HepG2 (cell line): ENCODE measurements at regions not wholly inside any gene's neighbourhood (a gene's known extent, or its start where the extent isn't known, plus 50 kb on each side); places are given as distances from the start of the nearest gene placed in this dataset.

ENCODE experiments used
- ATAC-seq: fragments of 200-7000 bp; cut with Tn5 transposase; 3 replicates; pipeline ENCODE4 v1.9.1; 2020; ENCODE audit warnings: mild to moderate bottlenecking, moderate library complexity
- BruUV-seq: library from RNA; stranded (reverse); fragments of 400-500 nt; replicated peaks from 2 replicates; lab custom pipeline; 2021; lab: Mats Ljungman, UMichigan
- CTCF ChIA-PET: fragments of 300-600 bp; formaldehyde crosslinking; extraction: SDS; loops from one replicate; lab custom pipeline; 2021; ENCODE audit warnings: low total read pairs, inconsistent platforms, low intra/inter-chr PET ratio; lab: Yijun Ruan, JAX
- POLR2A ChIA-PET: fragments of 350-600 bp; sonication (Branson Sonifier 250); formaldehyde crosslinking; loops from one replicate; lab custom pipeline; 2020; ENCODE audit warnings: antibody characterized with exemption, inconsistent platforms; lab: Yijun Ruan, JAX
- DNase-seq: peaks from one replicate; pipeline ENCODE4 v3.0.0-alpha.2; 2015; ENCODE audit warnings: low spot score
- FAIRE-seq: peaks from 3 replicates; lab custom pipeline; 2011; peaks lifted over from hg19 to GRCh38; lab: Jason Lieb, UNC
- H2AFZ ChIP-seq: one replicate; pipeline ENCODE4 v1.6.1; 2011; ENCODE audit warnings: low read length, inconsistent platforms
- H3K27ac ChIP-seq: fragments of 300-600 bp; 3 replicates; pipeline ENCODE4 v1.8.0; 2011; ENCODE audit warnings: mixed run types, mild to moderate bottlenecking, mixed read lengths, low read length, inconsistent platforms; ENCODE audit not compliant: insufficient read depth; ENCODE audit errors: extremely low read length
- H3K27me3 ChIP-seq, 2 experiments: fragments of 200-600 bp in 1 of 2; 2 replicates in 1 of 2; 3 replicates in 1 of 2; pipeline versions ENCODE4 v1.6.0 to v1.8.0; 2011; ENCODE audit warnings: low read length in 2 of 2, mild to moderate bottlenecking in 2 of 2, moderate library complexity in 2 of 2, inconsistent platforms in 1 of 2; ENCODE audit not compliant: insufficient read depth in 2 of 2, control insufficient read depth in 1 of 2
- H3K36me3 ChIP-seq, 2 experiments: fragments of 200-600 bp in 1 of 2; replicated peaks in 1 of 2; 2 replicates in 1 of 2; 3 replicates in 1 of 2; pipeline versions ENCODE4 v1.5.1 to v1.8.0; 2011; ENCODE audit warnings: low read length in 2 of 2, inconsistent platforms in 1 of 2; ENCODE audit not compliant: insufficient read depth in 2 of 2, control insufficient read depth in 1 of 2
- H3K4me1 ChIP-seq: 2 replicates; pipeline ENCODE4 v1.5.1; 2012; ENCODE audit warnings: low read length, inconsistent platforms; ENCODE audit not compliant: insufficient read depth
- H3K4me2 ChIP-seq: 2 replicates; pipeline ENCODE4 v1.6.0; 2011; ENCODE audit warnings: low read depth, low read length, inconsistent platforms
- H3K4me3 ChIP-seq, 3 experiments: fragments of 200-600 bp in 1 of 3; sonication (generic), shearing (Covaris generic) in 1 of 3; replicated peaks in 1 of 3; 2 replicates each; pipeline ENCODE4 v1.5.1; 2011 to 2016; ENCODE audit warnings: low read length in 3 of 3, inconsistent platforms in 2 of 3, low read depth in 2 of 3, mild to moderate bottlenecking in 2 of 3, control low read depth in 1 of 3, mixed read lengths in 1 of 3; ENCODE audit not compliant: insufficient read depth in 1 of 3
- H3K79me2 ChIP-seq: one replicate; pipeline ENCODE4 v1.6.1; 2011; ENCODE audit warnings: low read length, inconsistent platforms; ENCODE audit not compliant: insufficient read depth
- H3K9ac ChIP-seq: 2 replicates; pipeline ENCODE4 v1.6.0; 2011; ENCODE audit warnings: mild to moderate bottlenecking, low read depth, low read length, inconsistent platforms; ENCODE audit not compliant: insufficient read depth
- H3K9me3 ChIP-seq: 2 replicates; pipeline ENCODE4 v1.5.1; 2012; ENCODE audit warnings: mild to moderate bottlenecking, low read length
- H4K20me1 ChIP-seq: 2 replicates; pipeline ENCODE4 v1.6.0; 2011; ENCODE audit warnings: inconsistent platforms, mild to moderate bottlenecking, low read length, moderate library complexity; ENCODE audit not compliant: insufficient read depth
- ATF7-NPFF ChIP-seq: sonication (generic); formaldehyde crosslinking; IDR thresholded peaks from 2 replicates; pipeline ENCODE4 v1.8.1; 2023; ENCODE audit warnings: mild to moderate bottlenecking, low read depth, missing genetic modification reagents, moderate library complexity
- BRD4 ChIP-seq: sonication (generic); formaldehyde crosslinking; IDR thresholded peaks from 2 replicates; pipeline ENCODE4 v1.4.0; 2020; ENCODE audit warnings: missing genetic modification reagents
- CBX2 ChIP-seq, 2 experiments: fragments of 200-600 bp in 1 of 2; sonication (generic); formaldehyde crosslinking in 1 of 2; IDR thresholded peaks; 2 replicates each; pipeline versions ENCODE4 v1.7.0 to v1.8.1; 2018 to 2022; ENCODE audit warnings: low read depth in 2 of 2, low read length in 1 of 2, mild to moderate bottlenecking in 1 of 2, missing genetic modification reagents in 1 of 2
- CCAR2 ChIP-seq: fragments of 200-400 bp; formaldehyde crosslinking; optimal IDR thresholded peaks from 2 replicates; pipeline ENCODE3; 2018; ENCODE audit warnings: low read depth, mild to moderate bottlenecking, low read length, moderate library complexity
- IKZF1 ChIP-seq: fragments of 450-650 bp; IDR thresholded peaks from 2 replicates; pipeline ENCODE4 v1.7.1; 2016
- LRRFIP1 ChIP-seq: sonication (generic); formaldehyde crosslinking; conservative IDR thresholded peaks from 2 replicates; pipeline ENCODE4 v1.4.0; 2020; ENCODE audit warnings: missing genetic modification reagents
- RAD51 ChIP-seq: fragments of 450-650 bp; IDR thresholded peaks from 2 replicates; pipeline ENCODE4 v1.6.1; 2016; ENCODE audit warnings: borderline replicate concordance
- SNAPC2 ChIP-seq: sonication (generic); formaldehyde crosslinking; IDR thresholded peaks from 2 replicates; pipeline ENCODE4 v1.8.1; 2022; ENCODE audit warnings: mild to moderate bottlenecking, missing genetic modification reagents
- TBL1XR1 ChIP-seq: fragments of 150-350 bp; IDR thresholded peaks from 2 replicates; pipeline ENCODE4 v1.6.1; 2014; ENCODE audit warnings: borderline replicate concordance, low read length; ENCODE audit not compliant: partially characterized antibody
- U2AF1 ChIP-seq: fragments of 200-400 bp; formaldehyde crosslinking; optimal IDR thresholded peaks from 2 replicates; pipeline ENCODE3; 2017; ENCODE audit warnings: mild to moderate bottlenecking, low read depth, low read length
- YY1 ChIP-seq: IDR thresholded peaks from 2 replicates; pipeline ENCODE4 v1.6.1; 2011; ENCODE audit warnings: low read length, low read depth, moderate library complexity, mild to moderate bottlenecking; ENCODE audit not compliant: insufficient read depth, insufficient replicate concordance
- ZFP82 ChIP-seq: sonication (generic); formaldehyde crosslinking; IDR thresholded peaks from 2 replicates; pipeline ENCODE4 v1.5.1; 2020; ENCODE audit warnings: mild to moderate bottlenecking, missing genetic modification reagents, borderline replicate concordance
- ZNF17 ChIP-seq: sonication (generic); formaldehyde crosslinking; IDR thresholded peaks from 2 replicates; pipeline ENCODE4 v1.5.0; 2020; ENCODE audit warnings: mild to moderate bottlenecking, missing genetic modification reagents
- ZNF205 ChIP-seq: IDR thresholded peaks from 2 replicates; pipeline ENCODE4 v1.6.1; 2018; ENCODE audit warnings: missing biosample characterization, missing genetic modification reagents
- ZNF260 ChIP-seq: sonication (generic); formaldehyde crosslinking; IDR thresholded peaks from 2 replicates; pipeline ENCODE4 v1.4.0; 2020; ENCODE audit warnings: missing genetic modification reagents, low read depth, mild to moderate bottlenecking, borderline replicate concordance
- ZNF280D ChIP-seq: sonication (generic); formaldehyde crosslinking; IDR thresholded peaks from 2 replicates; pipeline ENCODE4 v1.5.1; 2020; ENCODE audit warnings: mild to moderate bottlenecking, missing genetic modification reagents
- ZNF691 ChIP-seq: sonication (generic); formaldehyde crosslinking; IDR thresholded peaks from 2 replicates; pipeline ENCODE4 v1.4.0; 2020; ENCODE audit warnings: missing genetic modification reagents, low read depth, mild to moderate bottlenecking, borderline replicate concordance
- ZNF773 ChIP-seq: sonication (generic); formaldehyde crosslinking; IDR thresholded peaks from 2 replicates; pipeline ENCODE4 v1.4.0; 2020; ENCODE audit warnings: missing genetic modification reagents, borderline replicate concordance
- WGBS: methylation state at CpG from one replicate; pipeline ENCODE4 v1.1.6; 2017; ENCODE audit warnings: low lambda C conversion rate; 5-methylcytosine and 5-hydroxymethylcytosine counted together
- in situ Hi-C: cut with HindIII; loops from 2 replicates; pipeline ENCODE4 v1.10.0; 2017; ENCODE audit warnings: low pct_unique_long_range_greater_than_20kb; ENCODE audit not compliant: extremely low pct_ligation_motif_present
- intact Hi-C: fragments of 100-400 bp; cut with micrococcal nuclease; formaldehyde crosslinking; loops from one replicate; pipeline ENCODE4 v1.10.0; 2022; ENCODE audit not compliant: unreplicated experiment

GRCh38 chr19:23505738-23506137, 110.5 kb upstream of the ZNF91 start:
- no peaks in the 10 kb centered on the region for H4K20me1 ChIP-seq
- H2AFZ ChIP-seq, result no peak overlapping the region
- H3K79me2 ChIP-seq, result no peaks in the 10 kb centered on the region
- no peak overlapping the region for H3K27ac ChIP-seq
- TF ChIP-seq U2AF1 (no peak), ZNF691 (CRISPR knock-in tag) (no peak), ZNF280D (CRISPR knock-in tag) (no peak), RAD51 (no peak), CCAR2 (no peak), IKZF1 (no peak), ATF7-NPFF (CRISPR knock-in tag) (no peak), ZFP82 (CRISPR knock-in tag) (no peak), ZNF205 (no peak), ZNF260 (CRISPR knock-in tag) (no peak), ZNF17 (CRISPR knock-in tag) (no peak), YY1 (no peak), ZNF773 (CRISPR knock-in tag) (no peak), TBL1XR1 (no peak), CBX2 (IDR thresholded peaks at IDR 0.05; ENCODE audit: low read depth, low read length) (no peak), CBX2 (CRISPR knock-in tag; IDR thresholded peaks at IDR 0.05; ENCODE audit: low read depth) (no peak), SNAPC2 (no peak), LRRFIP1 (CRISPR knock-in tag) (no peak), BRD4 (no peak)
- POLR2A ChIA-PET, result no interaction called here
- BruUV-seq, result no TSS peak
- H3K4me1 ChIP-seq, result no peaks in the 10 kb centered on the region
- H3K27me3 ChIP-seq, result no peaks in the 10 kb centered on the region
- ATAC-seq (no peak), DNase-seq (no peak), FAIRE-seq (no peak)
- CTCF ChIA-PET, result no interaction called here
- no peak overlapping the region for H3K4me2 ChIP-seq
- intact Hi-C loops, result no loop called here
- H3K36me3 ChIP-seq, result no peaks in the 10 kb centered on the region
- in situ Hi-C loops, result no loop called here
- H3K4me3 ChIP-seq, result no peak overlapping the region
- WGBS, result 0% methylated on average over 1 of the region's 1 CpG
- peaks cover 63% of the 10 kb centered on the region for H3K9me3 ChIP-seq
- no peak overlapping the region for H3K9ac ChIP-seq
